Right lobe of liver (tissue), 4 donors: ENCODE measurements at regions not wholly inside any gene's neighbourhood (a gene's known extent, or its start where the extent isn't known, plus 50 kb on each side); places are given as distances from the start of the nearest gene placed in this dataset.

Experiments used
- CTCF ChIP-seq, 4 donors: fragments of 200-600 bp in 3 of 4; fragments of 450-650 bp in 1 of 4; IDR thresholded peaks; one replicate each; pipeline versions ENCODE4 v1.5.1 to v1.8.0; 2016 to 2022; ENCODE audit warnings: antibody characterized with exemption in 4 of 4, mild to moderate bottlenecking in 2 of 4
- POLR2A ChIP-seq: fragments of 450-650 bp; IDR thresholded peaks from one replicate; pipeline ENCODE4 v1.6.1; 2017; ENCODE audit warnings: antibody characterized with exemption, mild to moderate bottlenecking
- donor health status: DM: no; HTN: no; CAD: no.
- donor health status: DM: no; HTN: no; CAD: no.
- donor health status: DM: no; HTN: yes; CAD: no.

GRCh38 chrY:19622392-19622791 lies 122.1 kb downstream of the KDM5D start:
- TF ChIP-seq CTCF (IDR thresholded peaks at IDR 0.05), result no peak
- no peak for TF ChIP-seq POLR2A
